ENCODE measurements at regions not wholly inside any gene's neighbourhood (a gene's known extent, or its start where the extent isn't known, plus 50 kb on each side); places are given as distances from the start of the nearest gene placed in this dataset.

GRCh38 chr21:32878661-32879060 is 107.1 kb upstream of the PAXBP1 start:
- Histone ChIP-seq H3K27ac (ENCODE audit: control insufficient read depth, insufficient read depth, low read length) (no peak overlapping the region), H3K36me3 (ENCODE audit: control insufficient read depth in 2 of 2, extremely low read depth in 1 of 2, insufficient read depth in 2 of 2, low read length in 2 of 2) (no peaks in the 10 kb centered on the region), H3K79me2 (ENCODE audit: control insufficient read depth, insufficient read depth, low read length) (no peaks in the 10 kb centered on the region), H3K9me1 (ENCODE audit: control insufficient read depth, extremely low read depth, insufficient read depth, low read length) (no peaks in the 10 kb centered on the region), H3K27me3 (ENCODE audit: control insufficient read depth, extremely low read depth, insufficient read depth, low read length) (peaks cover 5% of the 10 kb centered on the region), H2AFZ (ENCODE audit: control insufficient read depth, low read length) (no peak overlapping the region), H3K9me3 (ENCODE audit: control insufficient read depth, low read depth, low read length) (no peaks in the 10 kb centered on the region), H3K9ac (ENCODE audit: control insufficient read depth, extremely low read depth, insufficient read depth, low read length) (no peak overlapping the region), H3K4me1 (ENCODE audit: control insufficient read depth, extremely low read depth, insufficient read depth, low read length) (no peaks in the 10 kb centered on the region), H3K4me2 (ENCODE audit: control insufficient read depth, extremely low read depth, insufficient read depth, low read depth, low read length) (no peak overlapping the region), H4K20me1 (ENCODE audit: control insufficient read depth, extremely low read depth, insufficient read depth, low read length) (no peaks in the 10 kb centered on the region), H3K4me3 (ENCODE audit: control insufficient read depth in 2 of 3, extremely low read depth in 1 of 3, insufficient read depth in 2 of 3, low read depth in 1 of 3, low read length in 3 of 3) (no peak overlapping the region)
- dilution Hi-C loops (cut with MboI; ENCODE audit: extremely low pct_ligation_motif_present, low sequenced_read_pairs), result no loop called here
- DNase-seq (ENCODE audit: low read depth, low spot score), result no peak
- TF ChIP-seq EZH2 (IDR thresholded peaks at IDR 0.05; ENCODE audit: low read length) (no peak), CTCF (optimal IDR thresholded peaks at IDR 0.05 in 1 of 3, IDR thresholded peaks at IDR 0.05 in 1 of 3, conservative IDR thresholded peaks at IDR 0.05 in 1 of 3; ENCODE audit: extremely low read depth in 1 of 3, insufficient read depth in 2 of 3, low read length in 3 of 3) (no peak)
- FAIRE-seq, result no peak

DNA sequence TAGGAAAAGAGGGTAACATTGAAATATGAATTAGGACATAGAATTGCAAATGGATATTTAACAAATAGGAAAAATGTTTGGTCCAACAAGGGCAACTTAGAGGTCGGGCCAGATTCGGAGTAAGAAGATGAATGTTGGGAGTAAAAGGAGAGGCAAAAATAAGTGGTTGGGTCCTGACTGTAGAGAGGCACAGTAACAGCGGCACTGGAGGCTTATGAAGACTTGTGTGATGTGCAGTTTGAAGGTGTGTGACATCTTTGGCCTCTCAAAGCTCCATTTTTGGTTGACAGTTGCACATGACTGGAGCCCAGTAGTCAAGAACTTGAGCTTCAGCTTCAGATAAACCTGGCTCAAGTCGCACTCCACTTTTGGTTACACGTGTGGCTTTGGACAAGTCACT is 109.9 kb upstream of the PAXBP1 start:
- Histone ChIP-seq H2AFZ (ENCODE audit: control insufficient read depth, low read length) (no peak overlapping the region), H3K9ac (ENCODE audit: control insufficient read depth, extremely low read depth, insufficient read depth, low read length) (no peak overlapping the region), H3K4me1 (ENCODE audit: control insufficient read depth, extremely low read depth, insufficient read depth, low read length) (no peaks in the 10 kb centered on the region), H3K9me3 (ENCODE audit: control insufficient read depth, low read depth, low read length) (no peaks in the 10 kb centered on the region), H4K20me1 (ENCODE audit: control insufficient read depth, extremely low read depth, insufficient read depth, low read length) (no peaks in the 10 kb centered on the region), H3K9me1 (ENCODE audit: control insufficient read depth, extremely low read depth, insufficient read depth, low read length) (no peaks in the 10 kb centered on the region), H3K27me3 (ENCODE audit: control insufficient read depth, extremely low read depth, insufficient read depth, low read length) (peaks cover 5% of the 10 kb centered on the region), H3K4me2 (ENCODE audit: control insufficient read depth, extremely low read depth, insufficient read depth, low read depth, low read length) (no peak overlapping the region), H3K4me3 (ENCODE audit: control insufficient read depth in 2 of 3, extremely low read depth in 1 of 3, insufficient read depth in 2 of 3, low read depth in 1 of 3, low read length in 3 of 3) (no peak overlapping the region), H3K79me2 (ENCODE audit: control insufficient read depth, insufficient read depth, low read length) (no peaks in the 10 kb centered on the region), H3K36me3 (ENCODE audit: control insufficient read depth in 2 of 2, extremely low read depth in 1 of 2, insufficient read depth in 2 of 2, low read length in 2 of 2) (no peaks in the 10 kb centered on the region), H3K27ac (ENCODE audit: control insufficient read depth, insufficient read depth, low read length) (no peak overlapping the region)
- dilution Hi-C loops (cut with MboI; ENCODE audit: extremely low pct_ligation_motif_present, low sequenced_read_pairs), result no loop called here
- FAIRE-seq, result no peak
- no peak for DNase-seq (ENCODE audit: low read depth, low spot score)
- no peak for TF ChIP-seq CTCF (optimal IDR thresholded peaks at IDR 0.05 in 1 of 3, IDR thresholded peaks at IDR 0.05 in 1 of 3, conservative IDR thresholded peaks at IDR 0.05 in 1 of 3; ENCODE audit: extremely low read depth in 1 of 3, insufficient read depth in 2 of 3, low read length in 3 of 3)
- no peak for TF ChIP-seq EZH2 (IDR thresholded peaks at IDR 0.05; ENCODE audit: low read length)

Data from keratinocyte (primary cell).